Body of pancreas (tissue), 4 donors: ENCODE measurements at regions not wholly inside any gene's neighbourhood (a gene's known extent, or its start where the extent isn't known, plus 50 kb on each side); places are given as distances from the start of the nearest gene placed in this dataset.

Experiments
- ATAC-seq: fragments of 150-250 bp; one replicate; pipeline ENCODE4 v1.9.1; 2016
- DNase-seq, 4 donors: peaks; one replicate each; pipeline ENCODE4 v3.0.0-alpha.2; 2019
- H3K27ac ChIP-seq, 4 donors: fragments of 200-600 bp; sonication (generic); 1 replicate in 3 of 4; 2 replicates in 1 of 4; pipeline versions ENCODE4 v1.5.1 to v1.6.1; 2016 to 2019; ENCODE audit warnings: mild to moderate bottlenecking in 1 of 4, mixed read lengths in 1 of 4, moderate library complexity in 1 of 4
- H3K27me3 ChIP-seq, 2 donors: fragments of 200-600 bp; sonication (generic); one replicate each; pipeline ENCODE4 v1.6.0; 2016; ENCODE audit warnings: mild to moderate bottlenecking in 1 of 2
- H3K36me3 ChIP-seq, 2 donors: fragments of 200-600 bp; sonication (generic); replicated peaks in 1 of 2; 2 replicates each; pipeline ENCODE4 v1.5.1; 2016; ENCODE audit warnings: low read depth in 2 of 2; ENCODE audit not compliant: insufficient read depth in 1 of 2
- H3K4me1 ChIP-seq: fragments of 200-600 bp; sonication (generic); one replicate; pipeline ENCODE4 v1.6.0; 2016
- H3K4me3 ChIP-seq, 2 donors: fragments of 200-600 bp; sonication (generic); 1 replicate in 1 of 2; 2 replicates in 1 of 2; pipeline ENCODE4 v1.5.1; 2016 to 2019
- H3K9me3 ChIP-seq, 3 donors: fragments of 200-600 bp; sonication (generic); 1 replicate in 2 of 3; 2 replicates in 1 of 3; pipeline ENCODE4 v1.5.1; 2016
- POLR2A ChIP-seq, 3 donors: fragments of 450-650 bp; IDR thresholded peaks; one replicate each; pipeline ENCODE4 v1.6.1; 2016; ENCODE audit warnings: antibody characterized with exemption in 3 of 3, mild to moderate bottlenecking in 2 of 3
- WGBS, 2 donors: methylation state at CpG; one replicate each; pipeline ENCODE4 v1.1.5; 2017; 5-methylcytosine and 5-hydroxymethylcytosine counted together
- intact Hi-C: fragments of 100-400 bp; cut with DNase I; formaldehyde crosslinking; loops from one replicate; pipeline ENCODE4 v1.15.1; 2023
- TF ChIP-seq, protein P1 (sequence below), 7 experiments: fragments of 450-650 bp in 4 of 7; fragments of 200-600 bp in 3 of 7; sonication (generic) in 3 of 7; IDR thresholded peaks; one replicate each; pipeline ENCODE4 v1.5.1; 2016 to 2019; ENCODE audit warnings: antibody characterized with exemption in 7 of 7

DNA sequence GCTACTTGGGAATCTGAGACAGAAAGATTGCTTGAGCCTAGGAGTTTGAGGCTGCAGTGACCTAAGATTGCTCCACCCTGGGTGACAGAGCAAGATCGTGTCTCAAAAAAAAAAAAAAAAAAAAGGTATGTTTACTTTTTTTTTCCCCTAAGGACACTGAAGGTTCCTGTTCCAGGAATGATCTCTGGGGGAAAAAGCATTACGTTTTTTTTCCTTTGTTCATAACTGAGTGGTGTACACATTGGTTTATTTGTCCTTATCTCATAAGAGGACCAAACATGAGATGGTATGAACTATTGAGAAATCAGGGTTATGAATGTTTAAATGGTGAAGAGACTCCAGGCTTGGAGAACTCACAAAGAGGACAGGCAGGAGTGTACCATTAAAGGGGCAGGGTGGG lies 120.4 kb upstream of the IL1RAPL2 start:
- no peaks in the 10 kb centered on the region for H3K27me3 ChIP-seq
- no peaks in the 10 kb centered on the region for H3K9me3 ChIP-seq
- DNase-seq (no peak), ATAC-seq (no peak)
- no peak overlapping the region for H3K4me3 ChIP-seq
- H3K4me1 ChIP-seq: no peaks in the 10 kb centered on the region
- intact Hi-C loops: no loop called here
- WGBS, 2 donors: 7 to 11% methylated on average over 2 of the region's 2 CpGs
- no peak overlapping the region for H3K27ac ChIP-seq
- H3K36me3 ChIP-seq: no peaks in the 10 kb centered on the region
- TF ChIP-seq, protein P1, sequence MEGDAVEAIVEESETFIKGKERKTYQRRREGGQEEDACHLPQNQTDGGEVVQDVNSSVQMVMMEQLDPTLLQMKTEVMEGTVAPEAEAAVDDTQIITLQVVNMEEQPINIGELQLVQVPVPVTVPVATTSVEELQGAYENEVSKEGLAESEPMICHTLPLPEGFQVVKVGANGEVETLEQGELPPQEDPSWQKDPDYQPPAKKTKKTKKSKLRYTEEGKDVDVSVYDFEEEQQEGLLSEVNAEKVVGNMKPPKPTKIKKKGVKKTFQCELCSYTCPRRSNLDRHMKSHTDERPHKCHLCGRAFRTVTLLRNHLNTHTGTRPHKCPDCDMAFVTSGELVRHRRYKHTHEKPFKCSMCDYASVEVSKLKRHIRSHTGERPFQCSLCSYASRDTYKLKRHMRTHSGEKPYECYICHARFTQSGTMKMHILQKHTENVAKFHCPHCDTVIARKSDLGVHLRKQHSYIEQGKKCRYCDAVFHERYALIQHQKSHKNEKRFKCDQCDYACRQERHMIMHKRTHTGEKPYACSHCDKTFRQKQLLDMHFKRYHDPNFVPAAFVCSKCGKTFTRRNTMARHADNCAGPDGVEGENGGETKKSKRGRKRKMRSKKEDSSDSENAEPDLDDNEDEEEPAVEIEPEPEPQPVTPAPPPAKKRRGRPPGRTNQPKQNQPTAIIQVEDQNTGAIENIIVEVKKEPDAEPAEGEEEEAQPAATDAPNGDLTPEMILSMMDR (IDR thresholded peaks at IDR 0.05): no peak
- TF ChIP-seq POLR2A (IDR thresholded peaks at IDR 0.05): no peak

DNA sequence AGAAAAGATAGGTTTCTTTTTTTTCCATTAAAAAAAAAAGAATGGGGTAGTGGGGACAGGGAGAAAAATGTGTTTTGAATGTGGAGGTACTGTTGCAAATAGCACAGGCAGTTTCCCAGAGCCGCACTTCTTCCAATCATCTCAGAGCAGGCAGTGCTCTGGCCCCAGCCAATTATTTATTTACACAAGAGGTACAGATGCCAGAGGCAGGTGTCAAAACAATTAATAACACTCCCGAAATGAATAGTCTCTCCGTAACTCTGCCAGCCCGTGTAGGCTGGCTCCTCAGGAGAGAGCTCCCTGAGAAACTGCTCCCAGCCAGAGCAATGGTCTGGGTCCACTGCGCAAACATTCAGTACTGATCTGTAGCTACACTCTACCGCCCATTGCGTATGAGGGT lies 130.8 kb upstream of the IL1RAPL2 start:
- intact Hi-C loops: no loop called here
- Histone ChIP-seq H3K27me3 (no peaks in the 10 kb centered on the region), H3K9me3 (no peaks in the 10 kb centered on the region), H3K4me1 (no peaks in the 10 kb centered on the region), H3K4me3 (no peak overlapping the region), H3K36me3 (no peaks in the 10 kb centered on the region), H3K27ac (no peak overlapping the region)
- DNase-seq: peak in 2 of 4 donors; percentile 5 to 20
- TF ChIP-seq, protein P1 (IDR thresholded peaks at IDR 0.05): no peak
- no peak for TF ChIP-seq POLR2A (IDR thresholded peaks at IDR 0.05)
- peak; percentile 53 for ATAC-seq
- 0 to 25% methylated on average over 4 to 7 of the region's 7 CpGs for WGBS, 2 donors

DNA sequence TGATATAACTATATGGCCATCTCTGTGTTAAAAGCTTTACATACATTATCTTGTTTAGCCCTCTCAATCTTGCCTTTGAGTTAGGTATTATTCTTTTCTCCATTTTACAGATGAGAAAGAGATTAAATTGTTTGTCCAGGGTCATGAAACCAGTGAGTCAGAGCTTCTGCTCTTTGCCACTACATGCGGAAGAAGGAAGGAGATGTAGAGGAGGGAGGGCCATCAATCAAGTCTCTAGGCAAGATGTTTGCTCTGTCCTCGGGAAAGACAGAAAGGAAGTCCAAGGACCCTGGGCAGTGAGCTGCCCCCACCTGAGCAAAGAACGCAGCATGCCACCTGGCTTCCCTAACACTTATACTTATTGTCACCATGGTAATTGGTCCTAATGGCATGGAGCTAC lies 133.7 kb upstream of the IL1RAPL2 start:
- no peak for TF ChIP-seq POLR2A (IDR thresholded peaks at IDR 0.05)
- TF ChIP-seq, protein P1 (IDR thresholded peaks at IDR 0.05): no peak
- H3K9me3 ChIP-seq: no peaks in the 10 kb centered on the region
- ATAC-seq (no peak), DNase-seq (no peak)
- intact Hi-C loops: no loop called here
- no peaks in the 10 kb centered on the region for H3K4me1 ChIP-seq
- H3K27ac ChIP-seq: no peak overlapping the region
- no peaks in the 10 kb centered on the region for H3K27me3 ChIP-seq
- H3K36me3 ChIP-seq: no peaks in the 10 kb centered on the region
- no peak overlapping the region for H3K4me3 ChIP-seq
- WGBS, 2 donors: 17 to 21% methylated on average over 3 of the region's 3 CpGs

DNA sequence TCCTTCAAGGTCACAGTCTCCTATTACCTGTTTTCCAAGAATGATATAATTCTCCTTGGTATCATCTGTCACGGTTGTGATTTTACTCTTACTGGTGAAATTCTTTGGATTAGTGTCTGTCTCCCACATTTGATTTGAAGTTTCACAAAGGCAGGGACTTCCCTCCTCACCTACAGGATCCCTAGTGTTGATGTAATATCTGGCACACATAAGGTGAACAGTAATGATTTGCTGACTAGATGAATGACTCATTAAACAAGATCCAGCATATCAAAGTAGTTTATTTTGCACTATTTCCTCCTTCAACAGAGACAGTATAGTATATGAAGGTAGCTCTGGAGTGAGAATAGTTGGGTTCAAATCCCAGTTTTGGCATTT lies 135.3 kb upstream of the IL1RAPL2 start:
- H3K27me3 ChIP-seq: no peaks in the 10 kb centered on the region
- H3K27ac ChIP-seq: peak overlapping the region in 1 of 4 donors; percentile 11
- no peaks in the 10 kb centered on the region for H3K4me1 ChIP-seq
- ATAC-seq (peak; percentile 67), DNase-seq (no peak)
- no peaks in the 10 kb centered on the region for H3K9me3 ChIP-seq
- no peaks in the 10 kb centered on the region for H3K36me3 ChIP-seq
- no peak overlapping the region for H3K4me3 ChIP-seq
- TF ChIP-seq, protein P1 (IDR thresholded peaks at IDR 0.05): no peak
- TF ChIP-seq POLR2A (IDR thresholded peaks at IDR 0.05): no peak
- intact Hi-C loops: no loop called here
- 9 to 10% methylated on average over 1 of the region's 1 CpG for WGBS, 2 donors

DNA sequence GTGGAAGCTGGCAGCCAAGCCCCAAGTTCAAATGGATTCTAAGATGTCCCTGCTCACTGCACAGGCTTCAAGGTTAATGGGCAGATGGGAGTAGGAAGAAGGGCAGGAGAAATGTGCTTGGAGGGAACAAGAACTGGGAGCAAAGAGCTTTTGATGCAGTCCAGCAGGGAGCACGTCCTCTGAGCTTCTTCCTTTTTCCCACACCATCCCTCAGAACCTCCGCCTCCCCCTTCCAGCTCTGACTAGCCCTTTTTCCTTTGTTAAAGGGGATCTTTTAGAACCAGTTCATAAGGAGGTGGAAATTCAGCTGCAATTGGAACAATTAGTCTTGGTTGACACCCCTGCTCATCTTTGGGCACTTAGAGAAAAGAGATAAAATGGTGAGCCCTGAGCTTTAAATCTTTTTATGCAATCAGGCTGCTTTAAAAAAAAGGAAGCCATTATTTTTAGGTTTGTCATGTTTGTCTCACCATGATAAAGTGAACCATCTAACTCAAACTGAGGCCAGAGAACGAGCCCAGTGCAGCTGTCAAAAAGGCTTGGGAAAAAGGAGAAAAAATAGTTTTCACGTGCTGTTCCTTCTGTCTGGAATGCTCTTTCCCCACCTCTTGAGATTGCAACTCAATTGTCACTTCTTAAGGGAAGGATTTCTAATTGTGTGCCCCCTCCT lies 135.8 kb upstream of the IL1RAPL2 start:
- H3K4me1 ChIP-seq: no peaks in the 10 kb centered on the region
- H3K36me3 ChIP-seq: no peaks in the 10 kb centered on the region
- 10 to 25% methylated on average over 4 of the region's 4 CpGs for WGBS, 2 donors
- DNase-seq: no peak
- ATAC-seq: no peak
- intact Hi-C loops: no loop called here
- no peak overlapping the region for H3K27ac ChIP-seq
- H3K27me3 ChIP-seq: no peaks in the 10 kb centered on the region
- TF ChIP-seq, protein P1 (IDR thresholded peaks at IDR 0.05): no peak
- no peak for TF ChIP-seq POLR2A (IDR thresholded peaks at IDR 0.05)
- no peaks in the 10 kb centered on the region for H3K9me3 ChIP-seq
- no peak overlapping the region for H3K4me3 ChIP-seq
